SK-N-SH (cell line): ENCODE measurements at regions not wholly inside any gene's neighbourhood (a gene's known extent, or its start where the extent isn't known, plus 50 kb on each side); places are given as distances from the start of the nearest gene placed in this dataset.

ENCODE experiments used
- CTCF ChIA-PET: fragments of 300-600, 350-600 bp; formaldehyde crosslinking; extraction: SDS; loops from one replicate; lab custom pipeline; 2021; lab: Yijun Ruan, JAX
- POLR2A ChIA-PET: fragments of 350-600 bp; sonication (Branson Sonifier 250); formaldehyde crosslinking; extraction: SDS; loops from one replicate; lab custom pipeline; 2020; ENCODE audit warnings: antibody characterized with exemption, inconsistent platforms; lab: Yijun Ruan, JAX
- DNase-seq: peaks from one replicate; pipeline ENCODE4 v3.0.0; 2012
- H2AFZ ChIP-seq: fragments of 200-600 bp; sonication (generic); 2 replicates; pipeline ENCODE4 v1.8.1; 2016; ENCODE audit warnings: antibody characterized with exemption, mild to moderate bottlenecking, low read depth
- H3F3A ChIP-seq: fragments of 200-600 bp; sonication (generic); replicated peaks from 2 replicates; pipeline ENCODE3; 2016; ENCODE audit warnings: antibody characterized with exemption, mild to moderate bottlenecking; ENCODE audit not compliant: insufficient read depth
- H3K27ac ChIP-seq, 2 experiments: fragments of 200-500 bp in 1 of 2; fragments of 200-600 bp in 1 of 2; sonication (Bioruptor generic) in 1 of 2; sonication (generic), shearing (Covaris generic) in 1 of 2; 2 replicates each; pipeline versions ENCODE4 v1.5.1 to v1.6.1; 2014 to 2016; ENCODE audit warnings: low read depth in 2 of 2, inconsistent platforms in 1 of 2, low read length in 1 of 2, mild to moderate bottlenecking in 1 of 2, mixed read lengths in 1 of 2
- H3K27me3 ChIP-seq: fragments of 200-600 bp; sonication (generic), shearing (Covaris generic); 2 replicates; pipeline ENCODE4 v1.6.1; 2016; ENCODE audit warnings: mixed run types; ENCODE audit not compliant: insufficient read depth
- H3K36me3 ChIP-seq, 2 experiments: fragments of 200-500 bp in 1 of 2; fragments of 200-600 bp in 1 of 2; sonication (Bioruptor generic) in 1 of 2; sonication (generic) in 1 of 2; replicated peaks in 1 of 2; 2 replicates each; pipeline versions ENCODE3 to v1.5.1; 2014 to 2016; ENCODE audit warnings: low read length in 1 of 2, mild to moderate bottlenecking in 1 of 2; ENCODE audit not compliant: insufficient read depth in 2 of 2, control insufficient read depth in 1 of 2
- H3K4me1 ChIP-seq, 2 experiments: fragments of 200-500 bp in 1 of 2; fragments of 200-600 bp in 1 of 2; sonication (Bioruptor generic) in 1 of 2; sonication (generic), shearing (Covaris generic) in 1 of 2; 2 replicates each; pipeline versions ENCODE4 v1.5.1 to v1.6.1; 2014 to 2016; ENCODE audit warnings: low read depth in 1 of 2, low read length in 1 of 2, mixed run types in 1 of 2; ENCODE audit not compliant: insufficient read depth in 2 of 2, control insufficient read depth in 1 of 2
- H3K4me2 ChIP-seq: fragments of 200-600 bp; sonication (generic), shearing (Covaris generic); 2 replicates; pipeline ENCODE4 v1.6.1; 2017; ENCODE audit warnings: mixed run types
- H3K4me3 ChIP-seq, 2 experiments: fragments of 200-500 bp in 1 of 2; fragments of 200-600 bp in 1 of 2; sonication (Bioruptor generic) in 1 of 2; sonication (generic), shearing (Covaris generic) in 1 of 2; 2 replicates each; pipeline versions ENCODE4 v1.5.1 to v1.8.1; 2014 to 2016; ENCODE audit warnings: low read depth in 2 of 2, inconsistent platforms in 1 of 2, low read length in 1 of 2, mild to moderate bottlenecking in 1 of 2, mixed read lengths in 1 of 2, moderate library complexity in 1 of 2
- H3K79me2 ChIP-seq: fragments of 200-600 bp; sonication (generic); 2 replicates; pipeline ENCODE4 v1.8.1; 2017; ENCODE audit warnings: mild to moderate bottlenecking; ENCODE audit not compliant: insufficient read depth
- H3K9ac ChIP-seq: fragments of 200-600 bp; sonication (generic); 2 replicates; pipeline ENCODE4 v1.6.1; 2017; ENCODE audit warnings: mixed run types
- H3K9me2 ChIP-seq: fragments of 200-600 bp; sonication (generic); 2 replicates; pipeline ENCODE4 v1.6.1; 2017; ENCODE audit warnings: mixed run types
- H3K9me3 ChIP-seq: fragments of 200-600 bp; sonication (generic); 2 replicates; pipeline ENCODE4 v1.6.1; 2017; ENCODE audit warnings: mixed run types, mild to moderate bottlenecking, moderate library complexity
- H4K20me1 ChIP-seq: fragments of 200-600 bp; sonication (generic); 2 replicates; pipeline ENCODE4 v1.6.1; 2017; ENCODE audit warnings: mild to moderate bottlenecking, mixed run types; ENCODE audit not compliant: insufficient read depth
- CTCF ChIP-seq: fragments of 200-600 bp; sonication (generic); IDR thresholded peaks from 2 replicates; pipeline ENCODE4 v1.6.1; 2017; ENCODE audit warnings: antibody characterized with exemption, mild to moderate bottlenecking, moderate library complexity
- ELF1 ChIP-seq: IDR thresholded peaks from 2 replicates; pipeline ENCODE4 v1.4.0; 2012
- EZH2phosphoT487 ChIP-seq: fragments of 200-600 bp; sonication (generic); IDR thresholded peaks from 2 replicates; pipeline ENCODE4 v1.6.1; 2017; ENCODE audit warnings: low read depth, mixed run types, mild to moderate bottlenecking, antibody characterized with exemption, moderate library complexity, borderline replicate concordance
- GABPA ChIP-seq: IDR thresholded peaks from 2 replicates; pipeline ENCODE4 v1.4.0; 2012; ENCODE audit warnings: low read depth, mild to moderate bottlenecking
- GATA2 ChIP-seq: sonication (generic); formaldehyde crosslinking; IDR thresholded peaks from 2 replicates; pipeline ENCODE4 v1.5.0; 2020; ENCODE audit warnings: mild to moderate bottlenecking, missing genetic modification reagents
- IRF3 ChIP-seq: fragments of 150-350 bp; IDR thresholded peaks from 2 replicates; pipeline ENCODE4 v1.6.1; 2016; ENCODE audit warnings: mild to moderate bottlenecking, low read depth, low read length
- JUND ChIP-seq: IDR thresholded peaks from 2 replicates; pipeline ENCODE4 v1.4.0; 2012
- MAX ChIP-seq: IDR thresholded peaks from 2 replicates; pipeline ENCODE4 v1.4.0; 2012; ENCODE audit warnings: low read depth
- MEF2A ChIP-seq: IDR thresholded peaks from 2 replicates; pipeline ENCODE4 v1.4.0; 2012; ENCODE audit warnings: low read depth, borderline replicate concordance
- NRF1 ChIP-seq: IDR thresholded peaks from 2 replicates; pipeline ENCODE4 v1.6.1; 2012; ENCODE audit warnings: low read depth, mild to moderate bottlenecking, low read length
- RAD21 ChIP-seq: IDR thresholded peaks from 2 replicates; pipeline ENCODE4 v1.6.1; 2012; ENCODE audit warnings: mild to moderate bottlenecking, low read length
- REST ChIP-seq: IDR thresholded peaks from 2 replicates; pipeline ENCODE4 v1.6.1; 2012; ENCODE audit warnings: mild to moderate bottlenecking, low read depth, low read length, moderate library complexity
- RFX5 ChIP-seq: IDR thresholded peaks from 2 replicates; pipeline ENCODE4 v1.6.1; 2012; ENCODE audit warnings: mild to moderate bottlenecking, improper control_type of control experiment, low read length
- SIN3A ChIP-seq: IDR thresholded peaks from 2 replicates; pipeline ENCODE4 v1.6.1; 2012; ENCODE audit warnings: low read depth, mild to moderate bottlenecking, low read length, moderate library complexity, borderline replicate concordance
- SMC3 ChIP-seq: IDR thresholded peaks from 2 replicates; pipeline ENCODE4 v1.6.1; 2012; ENCODE audit warnings: low read depth, low read length, improper control_type of control experiment
- TAF1 ChIP-seq: IDR thresholded peaks from 2 replicates; pipeline ENCODE4 v1.6.1; 2012; ENCODE audit warnings: low read depth, mild to moderate bottlenecking, low read length, moderate library complexity, borderline replicate concordance
- USF2 ChIP-seq: fragments of 150-350 bp; IDR thresholded peaks from 2 replicates; pipeline ENCODE4 v1.6.1; 2017; ENCODE audit warnings: antibody characterized with exemption, low read length, low read depth, borderline replicate concordance
- WGBS: methylation state at CpG from one replicate; pipeline ENCODE4 v1.1.6; 2017; ENCODE audit warnings: low lambda C conversion rate; 5-methylcytosine and 5-hydroxymethylcytosine counted together

- POLR2A ChIA-PET, result no interaction called here
- no peaks in the 10 kb centered on the region for H3K4me1 ChIP-seq
- no peak overlapping the region for H3K9ac ChIP-seq
- no peaks in the 10 kb centered on the region for H3K27me3 ChIP-seq
- no peak overlapping the region for H2AFZ ChIP-seq
- H3K4me3 ChIP-seq, result no peak overlapping the region
- H3K36me3 ChIP-seq, result no peaks in the 10 kb centered on the region
- no peaks in the 10 kb centered on the region for H4K20me1 ChIP-seq
- no peaks in the 10 kb centered on the region for H3K9me3 ChIP-seq
- H3K79me2 ChIP-seq, result no peaks in the 10 kb centered on the region
- H3K27ac ChIP-seq, result no peak overlapping the region
- CTCF ChIA-PET, result no interaction called here
- TF ChIP-seq EZH2phosphoT487 (no peak), RAD21 (no peak), MEF2A (no peak), USF2 (no peak), SMC3 (no peak), IRF3 (no peak), TAF1 (no peak), NRF1 (no peak), RFX5 (no peak), SIN3A (no peak), JUND (no peak)
- no peaks in the 10 kb centered on the region for H3K9me2 ChIP-seq
- H3F3A ChIP-seq, result no peaks in the 10 kb centered on the region
- H3K4me2 ChIP-seq, result no peak overlapping the region
- WGBS, result 31% methylated on average over 3 of the region's 3 CpGs
- no peak for DNase-seq
These were observed 299.3 kb downstream of the FBXW7 start for GRCh38 chr4:152236519-152237056.

GRCh38 chr4:152235718-152236117, 300.2 kb downstream of the FBXW7 start:
- Histone ChIP-seq H4K20me1 (no peaks in the 10 kb centered on the region), H3K36me3 (no peaks in the 10 kb centered on the region), H3K27me3 (no peaks in the 10 kb centered on the region), H3K4me1 (no peaks in the 10 kb centered on the region), H3K27ac (no peak overlapping the region), H3K9me2 (no peaks in the 10 kb centered on the region), H3K4me2 (no peak overlapping the region), H3K79me2 (no peaks in the 10 kb centered on the region), H3K4me3 (no peak overlapping the region), H3F3A (no peaks in the 10 kb centered on the region), H3K9me3 (no peaks in the 10 kb centered on the region), H3K9ac (no peak overlapping the region), H2AFZ (no peak overlapping the region)
- ChIA-PET CTCF (interaction anchor here (0.7 kb wide), 1 partner anchor 214 kb away, joined by 3 read pairs; no protein-coding TSS in a partner anchor), POLR2A (no interaction called here)
- DNase-seq, result no peak
- WGBS, result 56% methylated on average over 3 of the region's 3 CpGs
- TF ChIP-seq ELF1, result no peak
- TF ChIP-seq TAF1, result no peak
- no peak for TF ChIP-seq GATA2 (CRISPR knock-in tag)
- no peak for TF ChIP-seq USF2
- TF ChIP-seq RAD21, result no peak
- TF ChIP-seq RFX5, result no peak
- no peak for TF ChIP-seq IRF3
- no peak for TF ChIP-seq MAX
- no peak for TF ChIP-seq NRF1
- TF ChIP-seq CTCF, result no peak; the same call in 1 of the 2 replicates
- TF ChIP-seq REST, result no peak
- no peak for TF ChIP-seq MEF2A
- TF ChIP-seq GABPA, result no peak
